ENCODE measurements at regions not wholly inside any gene's neighbourhood (a gene's known extent, or its start where the extent isn't known, plus 50 kb on each side); places are given as distances from the start of the nearest gene placed in this dataset.

- Histone ChIP-seq H3K4me1 (ENCODE audit: control insufficient read depth, insufficient read depth, low read length) (peaks cover 7% of the 10 kb centered on the region), H3K27ac (ENCODE audit: low read length) (peak overlapping the region; percentile 71), H3K27me3 (ENCODE audit: control insufficient read depth, insufficient read depth, low read length) (no peaks in the 10 kb centered on the region), H3K36me3 (ENCODE audit: control insufficient read depth, insufficient read depth, low read length) (no peaks in the 10 kb centered on the region), H3K4me3 (ENCODE audit: low read length) (no peak overlapping the region), H3K9me3 (replicated peaks; ENCODE audit: control insufficient read depth, low read depth, low read length) (no peaks in the 10 kb centered on the region)
- WGBS (ENCODE audit: insufficient coverage), result no CpG with 5 or more reads among the region's 3 CpGs
- peak; percentile 73 for DNase-seq
Observed at GRCh38 chr12:92554158-92555073, 148.4 kb upstream of the PLEKHG7 start.

DNA sequence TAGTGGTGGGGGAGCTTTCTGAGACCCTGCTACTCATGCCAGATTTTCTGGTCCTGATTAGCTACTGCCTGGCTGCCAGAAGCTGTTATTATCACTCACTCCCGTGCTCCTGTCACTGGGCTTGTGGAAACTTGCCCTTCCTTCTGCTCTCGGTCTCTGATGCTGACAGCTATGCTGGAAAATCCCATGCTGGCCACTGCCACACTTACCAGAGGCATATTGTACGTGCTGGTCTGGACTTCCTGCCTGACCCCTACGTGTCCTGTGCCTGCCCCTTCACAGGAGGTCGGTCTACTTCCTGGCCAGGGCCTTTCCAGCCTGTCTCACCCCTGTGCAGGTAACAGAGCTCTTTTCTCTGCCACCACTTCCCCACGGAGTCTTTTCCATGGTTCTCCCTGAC is 149.4 kb upstream of the PLEKHG7 start:
- Histone ChIP-seq H3K36me3 (ENCODE audit: control insufficient read depth, insufficient read depth, low read length) (no peaks in the 10 kb centered on the region), H3K27me3 (ENCODE audit: control insufficient read depth, insufficient read depth, low read length) (no peaks in the 10 kb centered on the region), H3K9me3 (replicated peaks; ENCODE audit: control insufficient read depth, low read depth, low read length) (no peaks in the 10 kb centered on the region), H3K4me3 (ENCODE audit: low read length) (no peak overlapping the region), H3K27ac (ENCODE audit: low read length) (peak overlapping the region; percentile 29), H3K4me1 (ENCODE audit: control insufficient read depth, insufficient read depth, low read length) (peaks cover 7% of the 10 kb centered on the region)
- WGBS (ENCODE audit: insufficient coverage), result 54% methylated on average over 6 of the region's 6 CpGs
- peak; percentile 50 for DNase-seq

DNA sequence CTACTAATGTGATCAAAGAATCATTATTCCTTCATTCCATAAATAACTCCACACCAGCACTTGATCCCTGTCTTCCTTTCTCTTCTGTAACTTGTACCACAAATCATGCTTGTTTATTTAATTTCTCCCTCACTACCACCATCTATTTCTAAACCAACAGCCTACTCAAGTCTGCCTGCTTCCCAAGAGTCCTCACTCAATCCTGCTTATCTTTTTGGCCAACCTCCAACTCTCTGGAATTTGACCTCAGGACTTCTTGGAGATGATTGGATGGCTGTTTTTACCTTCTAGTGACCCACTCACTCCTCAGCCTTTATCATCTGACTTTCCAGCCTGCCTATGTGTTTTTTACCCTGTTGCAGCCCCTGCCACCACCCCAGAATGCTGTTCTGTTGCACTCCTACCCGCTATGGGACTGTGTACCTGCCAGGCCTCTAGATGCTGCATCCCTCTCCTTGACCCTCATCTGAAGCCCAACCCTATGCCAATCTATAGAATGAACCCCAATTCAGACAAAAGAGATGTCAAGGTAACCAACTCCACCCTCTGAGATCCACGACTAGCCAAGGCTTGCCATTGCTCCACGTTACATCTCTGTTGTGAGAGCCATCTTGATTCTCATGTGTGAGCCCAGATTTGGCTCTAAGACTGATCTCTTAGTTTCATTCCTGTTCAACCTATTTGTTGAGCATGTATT is 150.2 kb upstream of the PLEKHG7 start:
- no peaks in the 10 kb centered on the region for H3K9me3 ChIP-seq (replicated peaks; ENCODE audit: control insufficient read depth, low read depth, low read length)
- no peak overlapping the region for H3K4me3 ChIP-seq (ENCODE audit: low read length)
- peaks cover 7% of the 10 kb centered on the region for H3K4me1 ChIP-seq (ENCODE audit: control insufficient read depth, insufficient read depth, low read length)
- WGBS (ENCODE audit: insufficient coverage), result 96% methylated on average over 3 of the region's 3 CpGs
- H3K27me3 ChIP-seq (ENCODE audit: control insufficient read depth, insufficient read depth, low read length), result no peaks in the 10 kb centered on the region
- no peaks in the 10 kb centered on the region for H3K36me3 ChIP-seq (ENCODE audit: control insufficient read depth, insufficient read depth, low read length)
- DNase-seq, result no peak
- no peak overlapping the region for H3K27ac ChIP-seq (ENCODE audit: low read length)

DNA sequence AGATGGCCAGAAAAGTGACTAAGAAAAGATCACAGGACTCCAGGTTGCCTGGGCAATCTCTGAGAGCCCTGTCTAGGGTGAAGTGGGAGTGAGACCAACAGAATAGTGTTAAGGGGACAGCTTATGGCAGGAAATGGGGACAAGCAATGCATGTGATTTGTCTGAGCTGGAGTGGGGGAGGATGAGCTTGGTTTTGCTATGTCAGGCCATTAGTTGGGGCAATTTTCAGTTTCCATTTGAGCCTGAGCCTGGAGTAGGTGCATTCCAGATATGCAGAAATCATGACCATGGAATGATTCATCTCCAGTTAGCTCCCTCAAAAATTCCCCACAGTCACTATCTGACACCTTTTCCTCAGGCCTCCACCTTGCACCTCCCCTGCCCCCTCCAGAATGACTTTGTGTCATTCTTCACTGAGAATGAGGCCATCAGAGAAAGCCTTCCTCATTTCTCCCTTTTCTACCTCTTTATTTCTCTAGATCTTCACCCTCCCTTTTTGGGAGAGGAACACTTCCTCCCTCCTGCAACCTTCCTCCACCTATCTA is 150.9 kb upstream of the PLEKHG7 start:
- Histone ChIP-seq H3K27ac (ENCODE audit: low read length) (no peak overlapping the region), H3K27me3 (ENCODE audit: control insufficient read depth, insufficient read depth, low read length) (no peaks in the 10 kb centered on the region), H3K4me1 (ENCODE audit: control insufficient read depth, insufficient read depth, low read length) (peaks cover 7% of the 10 kb centered on the region), H3K4me3 (ENCODE audit: low read length) (no peak overlapping the region), H3K9me3 (replicated peaks; ENCODE audit: control insufficient read depth, low read depth, low read length) (no peaks in the 10 kb centered on the region), H3K36me3 (ENCODE audit: control insufficient read depth, insufficient read depth, low read length) (no peaks in the 10 kb centered on the region)
- DNase-seq, result no peak

DNA sequence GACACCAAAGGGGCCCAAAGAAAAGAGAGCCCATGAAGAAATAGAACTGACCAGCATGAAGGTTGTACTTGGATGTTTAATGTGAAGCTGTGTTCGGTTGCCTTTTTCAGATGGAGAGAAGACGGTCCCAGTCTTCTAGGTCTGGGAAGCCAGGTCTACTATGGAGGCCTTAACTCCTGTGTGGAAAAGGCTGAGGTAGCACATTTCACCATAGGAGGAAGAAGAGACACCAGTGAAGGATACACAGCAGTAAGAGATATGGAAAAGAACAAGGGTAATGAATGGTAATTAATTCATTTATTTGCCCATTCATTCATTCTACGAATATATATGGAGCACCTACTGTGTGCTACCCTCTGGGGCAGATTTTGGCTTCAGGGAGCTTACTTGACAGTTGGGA is 151.6 kb upstream of the PLEKHG7 start:
- H3K4me1 ChIP-seq (ENCODE audit: control insufficient read depth, insufficient read depth, low read length), result peaks cover 7% of the 10 kb centered on the region

DNA sequence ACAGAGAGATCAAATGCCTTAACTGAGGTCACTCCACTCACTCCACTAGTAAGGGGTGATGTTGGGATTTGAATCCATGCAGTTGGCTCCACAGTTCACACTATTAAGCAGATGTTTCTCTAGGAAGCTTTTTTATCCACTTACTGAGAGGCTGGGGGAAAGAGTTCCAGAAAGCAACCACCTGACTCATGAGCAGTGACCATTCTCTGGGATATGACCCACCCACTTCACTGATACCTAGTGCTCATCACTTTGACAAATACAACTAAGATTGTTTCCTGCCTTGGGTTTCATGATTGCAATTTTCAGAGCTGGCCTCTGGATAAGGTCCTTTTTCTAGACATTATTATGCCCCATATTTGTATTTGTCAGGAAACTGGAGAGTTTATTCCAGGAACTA is 152.1 kb upstream of the PLEKHG7 start:
- Histone ChIP-seq H3K27me3 (ENCODE audit: control insufficient read depth, insufficient read depth, low read length) (no peaks in the 10 kb centered on the region), H3K9me3 (replicated peaks; ENCODE audit: control insufficient read depth, low read depth, low read length) (no peaks in the 10 kb centered on the region), H3K4me3 (ENCODE audit: low read length) (no peak overlapping the region), H3K36me3 (ENCODE audit: control insufficient read depth, insufficient read depth, low read length) (no peaks in the 10 kb centered on the region), H3K27ac (ENCODE audit: low read length) (no peak overlapping the region), H3K4me1 (ENCODE audit: control insufficient read depth, insufficient read depth, low read length) (peaks cover 7% of the 10 kb centered on the region)
- no peak for DNase-seq

More for the DNA sequence above, 151.6 kb upstream of the PLEKHG7 start:
- H3K9me3 ChIP-seq (replicated peaks; ENCODE audit: control insufficient read depth, low read depth, low read length), result no peaks in the 10 kb centered on the region
- no peak overlapping the region for H3K27ac ChIP-seq (ENCODE audit: low read length)
- no peaks in the 10 kb centered on the region for H3K27me3 ChIP-seq (ENCODE audit: control insufficient read depth, insufficient read depth, low read length)
- DNase-seq, result no peak
- 94% methylated on average over 2 of the region's 3 CpGs for WGBS (ENCODE audit: insufficient coverage)
- H3K4me3 ChIP-seq (ENCODE audit: low read length), result no peak overlapping the region
- H3K36me3 ChIP-seq (ENCODE audit: control insufficient read depth, insufficient read depth, low read length), result no peaks in the 10 kb centered on the region

GRCh38 chr12:92550254-92550653 is 152.5 kb upstream of the PLEKHG7 start:
- Histone ChIP-seq H3K27ac (ENCODE audit: low read length) (no peak overlapping the region), H3K9me3 (replicated peaks; ENCODE audit: control insufficient read depth, low read depth, low read length) (no peaks in the 10 kb centered on the region), H3K36me3 (ENCODE audit: control insufficient read depth, insufficient read depth, low read length) (no peaks in the 10 kb centered on the region), H3K27me3 (ENCODE audit: control insufficient read depth, insufficient read depth, low read length) (no peaks in the 10 kb centered on the region), H3K4me3 (ENCODE audit: low read length) (no peak overlapping the region), H3K4me1 (ENCODE audit: control insufficient read depth, insufficient read depth, low read length) (peaks cover 6% of the 10 kb centered on the region)
- DNase-seq, result no peak

- Histone ChIP-seq H3K9me3 (replicated peaks; ENCODE audit: control insufficient read depth, low read depth, low read length) (no peaks in the 10 kb centered on the region), H3K27me3 (ENCODE audit: control insufficient read depth, insufficient read depth, low read length) (no peaks in the 10 kb centered on the region), H3K27ac (ENCODE audit: low read length) (no peak overlapping the region), H3K4me1 (ENCODE audit: control insufficient read depth, insufficient read depth, low read length) (peaks cover 4% of the 10 kb centered on the region), H3K4me3 (ENCODE audit: low read length) (no peak overlapping the region), H3K36me3 (ENCODE audit: control insufficient read depth, insufficient read depth, low read length) (no peaks in the 10 kb centered on the region)
- DNase-seq, result no peak
Observed at GRCh38 chr12:92549516-92549915, 153.3 kb upstream of the PLEKHG7 start.

DNA sequence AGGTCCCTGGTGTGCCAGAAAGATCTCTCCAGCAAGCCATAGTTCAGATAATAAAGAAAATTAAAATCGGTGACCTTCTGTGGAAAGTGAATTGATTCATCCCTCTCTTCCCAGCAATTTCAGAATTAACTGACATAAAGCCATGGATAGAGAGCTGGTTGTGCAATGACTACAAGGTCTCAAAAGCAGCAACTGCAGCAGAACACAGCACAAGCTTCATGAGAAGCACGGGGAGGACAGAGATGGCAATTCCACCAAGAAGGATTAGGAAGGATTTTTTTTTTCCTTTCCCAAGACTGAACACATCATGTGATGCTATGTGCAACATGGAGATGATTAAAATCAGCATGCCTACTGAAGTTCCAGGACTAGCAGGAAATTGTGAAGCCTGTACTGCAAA is 154.9 kb upstream of the PLEKHG7 start:
- no peak for DNase-seq
- Histone ChIP-seq H3K4me3 (ENCODE audit: low read length) (no peak overlapping the region), H3K27me3 (ENCODE audit: control insufficient read depth, insufficient read depth, low read length) (no peaks in the 10 kb centered on the region), H3K27ac (ENCODE audit: low read length) (no peak overlapping the region), H3K36me3 (ENCODE audit: control insufficient read depth, insufficient read depth, low read length) (no peaks in the 10 kb centered on the region), H3K9me3 (replicated peaks; ENCODE audit: control insufficient read depth, low read depth, low read length) (no peaks in the 10 kb centered on the region), H3K4me1 (ENCODE audit: control insufficient read depth, insufficient read depth, low read length) (peaks cover 4% of the 10 kb centered on the region)
- WGBS (ENCODE audit: insufficient coverage), result no CpG with 5 or more reads among the region's 2 CpGs

DNA sequence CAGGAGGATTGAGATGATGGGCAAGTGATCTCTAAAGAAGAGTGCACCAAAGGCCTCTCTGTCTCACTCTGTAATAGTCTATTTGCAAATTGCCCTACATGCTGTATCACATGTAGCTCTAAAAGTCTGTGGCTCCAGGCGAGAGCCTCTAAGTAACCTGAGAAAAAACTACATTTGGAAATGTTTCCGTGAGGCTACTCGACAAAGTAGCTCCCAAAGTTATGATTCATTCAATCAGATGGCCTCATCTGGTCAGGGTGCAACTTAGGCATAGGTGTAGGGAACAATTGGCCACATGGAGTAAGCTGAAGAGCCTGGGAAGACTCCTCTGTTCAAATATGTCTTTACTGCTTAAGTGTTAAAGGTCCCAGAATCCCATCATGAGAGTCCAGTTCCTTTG is 155.4 kb upstream of the PLEKHG7 start:
- Histone ChIP-seq H3K4me1 (ENCODE audit: control insufficient read depth, insufficient read depth, low read length) (peaks cover 4% of the 10 kb centered on the region), H3K4me3 (ENCODE audit: low read length) (no peak overlapping the region), H3K9me3 (replicated peaks; ENCODE audit: control insufficient read depth, low read depth, low read length) (no peaks in the 10 kb centered on the region), H3K36me3 (ENCODE audit: control insufficient read depth, insufficient read depth, low read length) (no peaks in the 10 kb centered on the region), H3K27ac (ENCODE audit: low read length) (no peak overlapping the region), H3K27me3 (ENCODE audit: control insufficient read depth, insufficient read depth, low read length) (no peaks in the 10 kb centered on the region)
- WGBS (ENCODE audit: insufficient coverage), result 68% methylated on average over 3 of the region's 3 CpGs
- no peak for DNase-seq

All from muscle of leg (tissue), 3 donors.